ENCODE measurements at regions not wholly inside any gene's neighbourhood (a gene's known extent, or its start where the extent isn't known, plus 50 kb on each side); places are given as distances from the start of the nearest gene placed in this dataset.
"Not testable (repeated sequence)": the region's sequence is repeated elsewhere in the genome, so short reads cannot be mapped to it uniquely, and the experiment has no call there.

- Histone ChIP-seq H3K27me3 (no peaks in the 10 kb centered on the region), H3K9me3 (peaks cover 0 to 30% (median 5%) of the 10 kb centered on the region in 11 donors), H3K4me1 (no peaks in the 10 kb centered on the region), H3K4me3 (no peak overlapping the region), H3K27ac (no peak overlapping the region), H3K36me3 (no peaks in the 10 kb centered on the region)
- DNase-seq = no peak
- TF ChIP-seq CTCF (IDR thresholded peaks at IDR 0.05) = no peak
- WGBS, 2 donors = 82 to 88% methylated on average over 1 of the region's 1 CpG
- ATAC-seq = no peak
- intact Hi-C loops (cut with DNase I) = no loop called here
Observed at GRCh38 chr6:82461536-82461935, 97.9 kb downstream of the TPBG start.

- H3K27ac ChIP-seq = no peak overlapping the region
- H3K36me3 ChIP-seq = no peaks in the 10 kb centered on the region
- H3K9me3 ChIP-seq = peaks cover 0 to 56% (median 5%) of the 10 kb centered on the region in 11 donors
- no peak for TF ChIP-seq CTCF (IDR thresholded peaks at IDR 0.05)
- DNase-seq = no peak
- no peaks in the 10 kb centered on the region for H3K4me1 ChIP-seq
- no peaks in the 10 kb centered on the region for H3K27me3 ChIP-seq
- intact Hi-C loops (cut with DNase I) = no loop called here
- H3K4me3 ChIP-seq = no peak overlapping the region
- ATAC-seq = no peak
Observed at GRCh38 chr6:82467338-82467737, 103.7 kb downstream of the TPBG start.

GRCh38 chr6:82470123-82470522 is 106.5 kb downstream of the TPBG start:
- H3K27me3 ChIP-seq; H3K4me1 ChIP-seq; H3K27ac ChIP-seq; intact Hi-C loops (cut with DNase I); H3K4me3 ChIP-seq; ATAC-seq; H3K36me3 ChIP-seq; DNase-seq: not testable (repeated sequence)
- peaks cover 0 to 56% (median 5%) of the 10 kb centered on the region in 11 donors for H3K9me3 ChIP-seq
- 87 to 92% methylated on average over 8 of the region's 8 CpGs for WGBS, 2 donors

GRCh38 chr6:82475106-82475505 is 111.5 kb downstream of the TPBG start:
- peaks cover 0 to 14% (median 0%) of the 10 kb centered on the region in 11 donors for H3K9me3 ChIP-seq
- H3K4me3 ChIP-seq; H3K36me3 ChIP-seq; H3K4me1 ChIP-seq; intact Hi-C loops (cut with DNase I); H3K27me3 ChIP-seq; ATAC-seq; DNase-seq; H3K27ac ChIP-seq: not testable (repeated sequence)
- 93 to 94% methylated on average over 5 of the region's 5 CpGs for WGBS, 2 donors

- H3K27ac ChIP-seq = no peak overlapping the region
- H3K4me1 ChIP-seq = no peaks in the 10 kb centered on the region
- H3K36me3 ChIP-seq = no peaks in the 10 kb centered on the region
- DNase-seq = no peak
- H3K27me3 ChIP-seq = no peaks in the 10 kb centered on the region
- 79 to 84% methylated on average over 3 of the region's 3 CpGs for WGBS, 2 donors
- H3K9me3 ChIP-seq = peaks cover 0 to 49% (median 7%) of the 10 kb centered on the region in 11 donors
- H3K4me3 ChIP-seq = no peak overlapping the region
- intact Hi-C loops (cut with DNase I) = no loop called here
- TF ChIP-seq CTCF (IDR thresholded peaks at IDR 0.05) = no peak
- no peak for ATAC-seq
Observed at GRCh38 chr6:82484001-82484400, 120.4 kb downstream of the TPBG start.

Measured in heart right ventricle (tissue), 16 donors.